22Rv1 (cell line): ENCODE measurements at regions not wholly inside any gene's neighbourhood (a gene's known extent, or its start where the extent isn't known, plus 50 kb on each side); places are given as distances from the start of the nearest gene placed in this dataset.

ENCODE experiments used
- CTCF ChIP-seq: fragments of 450-650 bp; IDR thresholded peaks from 2 replicates; pipeline ENCODE4 v1.5.1; 2017; ENCODE audit warnings: mild to moderate bottlenecking
- ZFX ChIP-seq: fragments of 450-650 bp; IDR thresholded peaks from 2 replicates; pipeline ENCODE4 v1.6.1; 2017; ENCODE audit warnings: antibody characterized with exemption, borderline replicate concordance

- TF ChIP-seq CTCF = no peak
- TF ChIP-seq ZFX = no peak
Measured at GRCh38 chrX:7690842-7691241, 152.1 kb upstream of the VCX start.
